Right lobe of liver (tissue), 4 donors: ENCODE measurements at regions not wholly inside any gene's neighbourhood (a gene's known extent, or its start where the extent isn't known, plus 50 kb on each side); places are given as distances from the start of the nearest gene placed in this dataset.

Experiments used
- CTCF ChIP-seq, 4 donors: fragments of 200-600 bp in 3 of 4; fragments of 450-650 bp in 1 of 4; IDR thresholded peaks; one replicate each; pipeline versions ENCODE4 v1.5.1 to v1.8.0; 2016 to 2022; ENCODE audit warnings: antibody characterized with exemption in 4 of 4, mild to moderate bottlenecking in 2 of 4
- POLR2A ChIP-seq: fragments of 450-650 bp; IDR thresholded peaks from one replicate; pipeline ENCODE4 v1.6.1; 2017; ENCODE audit warnings: antibody characterized with exemption, mild to moderate bottlenecking
- donor health status: DM: no; HTN: no; CAD: no.
- donor health status: DM: no; HTN: no; CAD: no.
- donor health status: DM: no; HTN: yes; CAD: no.

GRCh38 chr6:47162793-47163192, 120.7 kb upstream of the ADGRF1 start:
- TF ChIP-seq CTCF (IDR thresholded peaks at IDR 0.05) (no peak), POLR2A (no peak)
